ENCODE measurements at regions not wholly inside any gene's neighbourhood (a gene's known extent, or its start where the extent isn't known, plus 50 kb on each side); places are given as distances from the start of the nearest gene placed in this dataset.

DNA sequence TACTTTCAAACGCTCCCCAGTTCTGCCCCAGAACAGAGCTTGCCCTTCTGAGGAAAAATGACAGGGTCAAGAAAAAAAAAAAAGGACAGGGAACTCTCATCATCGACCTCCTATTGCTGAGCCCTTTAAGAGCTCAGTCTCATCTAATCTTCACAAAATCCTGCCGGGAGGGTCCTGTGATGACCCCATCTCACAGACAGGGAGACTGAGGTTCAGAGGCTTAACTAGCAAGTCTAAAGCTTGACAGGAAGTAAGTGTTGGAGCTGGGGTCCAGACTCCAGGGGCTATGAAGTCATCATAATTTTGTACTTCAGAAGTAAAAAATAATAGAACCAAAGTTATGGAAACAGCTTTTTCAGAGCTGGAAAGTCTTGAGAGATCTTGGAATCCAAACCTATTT, 171.1 kb upstream of the MYCN start:
- Mint-ChIP-seq H3K27me3 (ENCODE audit: insufficient read depth, unreplicated experiment) (peaks cover 4% of the 10 kb centered on the region), H3K27ac (ENCODE audit: low read depth, unreplicated experiment) (no peak overlapping the region), H3K36me3 (ENCODE audit: insufficient read depth, unreplicated experiment) (no peaks in the 10 kb centered on the region), H3K4me1 (ENCODE audit: insufficient read depth, unreplicated experiment) (no peaks in the 10 kb centered on the region), H3K9me3 (ENCODE audit: unreplicated experiment) (no peaks in the 10 kb centered on the region), H3K4me3 (ENCODE audit: unreplicated experiment) (no peak overlapping the region)
- DNase-seq (ENCODE audit: unreplicated experiment): no peak
- intact Hi-C loops (cut with micrococcal nuclease): no loop called here
- ChIA-PET POLR2A (no interaction called here), CTCF (interaction anchor here (0.6 to 0.7 kb wide), 2 partner anchors 31 to 1903 kb away, joined by 3 to 5 read pairs; no protein-coding TSS in a partner anchor)
- no peak for TF ChIP-seq CTCF (IDR thresholded peaks at IDR 0.05; ENCODE audit: unreplicated experiment)
- BruUV-seq (replicated peaks): no TSS peak

DNA sequence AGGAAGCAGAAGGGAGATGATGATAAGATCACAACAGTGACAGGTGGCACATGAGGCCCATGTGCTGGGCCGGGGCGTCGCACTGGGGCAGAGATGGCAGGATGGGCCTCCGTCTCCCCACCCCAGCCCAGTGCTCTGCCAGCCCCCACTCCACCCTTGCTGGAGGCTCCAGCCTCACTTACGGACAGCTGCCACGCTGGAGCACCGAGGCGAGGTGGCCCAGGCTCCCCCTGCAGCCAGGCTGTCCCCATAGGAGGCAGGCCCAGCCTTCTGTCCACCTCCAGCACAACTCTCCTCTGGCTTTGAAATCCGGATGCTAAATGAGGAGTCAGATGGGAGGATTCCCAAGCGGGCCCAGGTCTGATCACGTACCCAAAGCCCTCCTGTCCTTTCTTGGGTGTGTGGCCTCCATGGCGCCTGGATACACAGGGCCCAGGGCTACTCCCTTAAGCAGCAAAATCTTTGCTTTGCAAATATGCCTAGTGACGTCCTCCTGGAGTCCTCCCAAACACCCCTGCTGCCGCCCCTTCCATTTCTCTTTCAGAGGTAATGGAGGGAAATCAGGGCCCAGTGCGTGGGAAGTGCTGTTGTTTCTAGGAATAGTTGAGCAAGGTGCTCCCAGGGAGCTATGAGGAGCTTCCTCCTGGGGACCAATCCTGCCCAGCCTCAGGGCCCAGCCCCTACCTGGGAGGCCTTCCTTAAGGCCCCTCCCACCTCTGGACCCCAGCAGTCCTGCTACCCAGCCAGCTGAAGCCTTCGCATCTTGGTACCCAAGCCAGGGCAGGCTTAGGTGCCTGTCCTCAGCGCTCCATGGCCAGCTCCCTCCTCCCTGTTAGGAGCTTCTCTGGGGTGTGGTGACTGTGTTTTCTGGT, 170.4 kb upstream of the MYCN start:
- intact Hi-C loops (cut with micrococcal nuclease): no loop called here
- no TSS peak for BruUV-seq (replicated peaks)
- H3K9me3 Mint-ChIP-seq (ENCODE audit: unreplicated experiment): no peaks in the 10 kb centered on the region
- H3K27me3 Mint-ChIP-seq (ENCODE audit: insufficient read depth, unreplicated experiment): no peaks in the 10 kb centered on the region
- ChIA-PET CTCF (interaction anchor here (0.5 to 0.7 kb wide), 3 partner anchors 10 to 1902 kb away, joined by 3 to 5 read pairs (median 3); no protein-coding TSS in a partner anchor), POLR2A (interaction anchor here (0.5 kb wide), 1 partner anchor 14 kb away, joined by 3 read pairs; no protein-coding TSS in a partner anchor)
- no peak for DNase-seq (ENCODE audit: unreplicated experiment)
- H3K4me3 Mint-ChIP-seq (ENCODE audit: unreplicated experiment): no peak overlapping the region
- H3K4me1 Mint-ChIP-seq (ENCODE audit: insufficient read depth, unreplicated experiment): no peaks in the 10 kb centered on the region
- H3K36me3 Mint-ChIP-seq (ENCODE audit: insufficient read depth, unreplicated experiment): no peaks in the 10 kb centered on the region
- TF ChIP-seq CTCF (IDR thresholded peaks at IDR 0.05; ENCODE audit: unreplicated experiment): no peak
- H3K27ac Mint-ChIP-seq (ENCODE audit: low read depth, unreplicated experiment): no peak overlapping the region

DNA sequence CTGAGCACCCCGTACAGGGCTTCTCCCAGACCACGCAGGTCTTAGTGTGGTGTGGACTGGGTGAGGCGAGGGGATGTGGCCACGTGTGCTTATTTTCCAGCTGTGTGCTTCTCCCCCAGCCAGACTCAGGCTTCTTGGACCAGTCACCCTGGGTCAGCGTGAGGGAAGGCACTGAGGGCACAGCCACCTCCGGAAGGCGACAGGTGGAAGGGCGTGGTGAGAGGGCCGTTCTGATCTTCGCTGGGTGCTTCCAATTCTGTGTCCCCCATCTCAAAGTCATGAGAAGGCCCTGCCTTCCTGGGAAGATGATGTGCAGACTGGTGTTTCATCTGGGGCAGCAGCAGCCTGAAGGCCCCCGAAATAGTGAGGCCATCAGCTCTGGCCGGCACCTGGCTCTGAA, 169.7 kb upstream of the MYCN start:
- Mint-ChIP-seq H3K36me3 (ENCODE audit: insufficient read depth, unreplicated experiment) (no peaks in the 10 kb centered on the region), H3K27me3 (ENCODE audit: insufficient read depth, unreplicated experiment) (no peaks in the 10 kb centered on the region), H3K4me3 (ENCODE audit: unreplicated experiment) (no peak overlapping the region), H3K27ac (ENCODE audit: low read depth, unreplicated experiment) (no peak overlapping the region), H3K4me1 (ENCODE audit: insufficient read depth, unreplicated experiment) (no peaks in the 10 kb centered on the region), H3K9me3 (ENCODE audit: unreplicated experiment) (no peaks in the 10 kb centered on the region)
- DNase-seq (ENCODE audit: unreplicated experiment): no peak
- POLR2A ChIA-PET: no interaction called here
- CTCF ChIA-PET: interaction anchor here (0.5 kb wide), 1 partner anchor 10 kb away, joined by 3 read pairs; no protein-coding TSS in a partner anchor
- no TSS peak for BruUV-seq (replicated peaks)
- no peak for TF ChIP-seq CTCF (IDR thresholded peaks at IDR 0.05; ENCODE audit: unreplicated experiment)
- intact Hi-C loops (cut with micrococcal nuclease): no loop called here

DNA sequence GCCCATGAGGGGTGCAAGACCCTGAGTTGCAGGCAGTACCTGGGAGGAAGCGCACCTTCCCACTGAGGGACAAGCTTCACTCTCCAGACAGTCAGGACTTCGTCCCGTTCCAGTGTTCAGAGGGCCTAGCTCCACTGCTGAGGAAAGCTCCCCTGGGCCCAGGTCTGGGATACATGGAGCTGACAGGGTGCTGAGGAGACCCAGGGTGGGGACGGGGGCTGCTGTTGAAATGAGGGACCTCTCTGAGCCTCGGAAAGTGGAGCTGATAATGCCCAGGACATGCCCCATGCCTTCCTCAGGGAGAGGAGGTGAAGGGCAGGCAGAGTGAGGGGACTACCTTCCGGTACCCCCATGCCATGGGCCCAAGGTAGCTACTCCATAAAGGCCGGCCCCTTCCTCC, 169.2 kb upstream of the MYCN start:
- Mint-ChIP-seq H3K27me3 (ENCODE audit: insufficient read depth, unreplicated experiment) (peaks cover 2% of the 10 kb centered on the region), H3K9me3 (ENCODE audit: unreplicated experiment) (no peaks in the 10 kb centered on the region), H3K27ac (ENCODE audit: low read depth, unreplicated experiment) (no peak overlapping the region), H3K4me1 (ENCODE audit: insufficient read depth, unreplicated experiment) (no peaks in the 10 kb centered on the region), H3K36me3 (ENCODE audit: insufficient read depth, unreplicated experiment) (no peaks in the 10 kb centered on the region), H3K4me3 (ENCODE audit: unreplicated experiment) (no peak overlapping the region)
- CTCF ChIA-PET: interaction anchor here (0.7 kb wide), 2 partner anchors 22 to 168 kb away, joined by 3 to 4 read pairs; no protein-coding TSS in a partner anchor
- POLR2A ChIA-PET: no interaction called here
- DNase-seq (ENCODE audit: unreplicated experiment): no peak
- intact Hi-C loops (cut with micrococcal nuclease): no loop called here
- no peak for TF ChIP-seq CTCF (IDR thresholded peaks at IDR 0.05; ENCODE audit: unreplicated experiment)
- no TSS peak for BruUV-seq (replicated peaks)

Measured in MCF 10A (cell line).